ENCODE measurements at regions not wholly inside any gene's neighbourhood (a gene's known extent, or its start where the extent isn't known, plus 50 kb on each side); places are given as distances from the start of the nearest gene placed in this dataset.

GRCh38 chr3:143207338-143207961, 87.9 kb downstream of the CHST2 start:
- DNase-seq = peak in 1 of 2 experiments; percentile 2

GRCh38 chr3:143208976-143209714, 89.6 kb downstream of the CHST2 start:
- no peak for DNase-seq

- no peak for DNase-seq
These were observed 90.1 kb downstream of the CHST2 start for GRCh38 chr3:143209715-143210059.

DNA sequence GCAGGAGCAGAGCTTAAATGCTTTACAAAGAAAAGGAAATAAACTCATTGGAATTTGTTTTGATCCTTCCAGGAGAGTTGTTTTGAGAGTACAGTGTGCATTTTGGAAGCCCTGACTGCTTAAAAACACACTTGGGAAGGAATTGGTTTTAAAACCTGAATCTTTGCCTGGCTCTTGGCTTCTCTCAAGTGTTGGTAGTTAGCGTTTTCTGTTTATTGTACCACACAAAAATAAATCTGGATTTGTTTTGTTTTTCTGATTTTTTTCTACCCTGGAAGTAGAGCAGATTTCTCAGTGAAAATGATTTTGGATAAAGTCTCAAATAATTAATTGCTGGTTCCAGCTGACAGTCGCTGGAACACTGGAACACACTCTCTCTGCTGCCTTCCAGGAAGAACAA, 90.6 kb downstream of the CHST2 start:
- no peak for DNase-seq

GRCh38 chr3:143215059-143215458, 95.5 kb downstream of the CHST2 start:
- no peak for DNase-seq
